ENCODE measurements at regions not wholly inside any gene's neighbourhood (a gene's known extent, or its start where the extent isn't known, plus 50 kb on each side); places are given as distances from the start of the nearest gene placed in this dataset.

- no peak for TF ChIP-seq ARNT (IDR thresholded peaks at IDR 0.05)
- TF ChIP-seq SP1 (IDR thresholded peaks at IDR 0.05), result no peak
- TF ChIP-seq, protein P1, sequence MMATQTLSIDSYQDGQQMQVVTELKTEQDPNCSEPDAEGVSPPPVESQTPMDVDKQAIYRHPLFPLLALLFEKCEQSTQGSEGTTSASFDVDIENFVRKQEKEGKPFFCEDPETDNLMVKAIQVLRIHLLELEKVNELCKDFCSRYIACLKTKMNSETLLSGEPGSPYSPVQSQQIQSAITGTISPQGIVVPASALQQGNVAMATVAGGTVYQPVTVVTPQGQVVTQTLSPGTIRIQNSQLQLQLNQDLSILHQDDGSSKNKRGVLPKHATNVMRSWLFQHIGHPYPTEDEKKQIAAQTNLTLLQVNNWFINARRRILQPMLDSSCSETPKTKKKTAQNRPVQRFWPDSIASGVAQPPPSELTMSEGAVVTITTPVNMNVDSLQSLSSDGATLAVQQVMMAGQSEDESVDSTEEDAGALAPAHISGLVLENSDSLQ (IDR thresholded peaks at IDR 0.05), result no peak
- TF ChIP-seq FOXM1 (IDR thresholded peaks at IDR 0.05; ENCODE audit: borderline replicate concordance), result no peak
- no peak for TF ChIP-seq SUZ12 (IDR thresholded peaks at IDR 0.05)
- TF ChIP-seq CTBP1 (IDR thresholded peaks at IDR 0.05; ENCODE audit: borderline replicate concordance), result no peak
These were observed 117.4 kb upstream of the B3GAT1 start for GRCh38 chr11:134529212-134530096.
